Liver (tissue), 3 donors: ENCODE measurements at regions not wholly inside any gene's neighbourhood (a gene's known extent, or its start where the extent isn't known, plus 50 kb on each side); places are given as distances from the start of the nearest gene placed in this dataset.

Source experiments
- ATF3 ChIP-seq: IDR thresholded peaks from 2 replicates; pipeline ENCODE4 v1.6.1; 2016; ENCODE audit warnings: antibody characterized with exemption
- CTCF ChIP-seq: fragments of 150-350 bp; IDR thresholded peaks from 2 replicates; pipeline ENCODE4 v1.5.1; 2017; ENCODE audit warnings: improper control_type of control experiment, low read depth, low read length; ENCODE audit not compliant: missing input control
- GABPA ChIP-seq, 2 donors: IDR thresholded peaks in 1 of 2; conservative IDR thresholded peaks in 1 of 2; 2 replicates each; pipeline ENCODE4 v1.6.1; 2016; ENCODE audit warnings: antibody characterized with exemption in 2 of 2, mild to moderate bottlenecking in 1 of 2, moderate library complexity in 1 of 2
- JUND ChIP-seq, 2 donors: IDR thresholded peaks; 2 replicates each; pipeline ENCODE4 v1.6.1; 2016; ENCODE audit warnings: antibody characterized with exemption in 2 of 2
- RAD21 ChIP-seq, 2 donors: IDR thresholded peaks; 2 replicates each; pipeline ENCODE4 v1.6.1; 2016; ENCODE audit warnings: antibody characterized with exemption in 2 of 2, mild to moderate bottlenecking in 2 of 2
- REST ChIP-seq: IDR thresholded peaks from 2 replicates; pipeline ENCODE4 v1.6.1; 2016; ENCODE audit warnings: antibody characterized with exemption, mild to moderate bottlenecking
- TAF1 ChIP-seq: conservative IDR thresholded peaks from 2 replicates; pipeline ENCODE4 v1.6.1; 2016; ENCODE audit warnings: antibody characterized with exemption, mild to moderate bottlenecking
- ZBTB33 ChIP-seq: IDR thresholded peaks from 2 replicates; pipeline ENCODE4 v1.6.1; 2016; ENCODE audit warnings: antibody characterized with exemption
- donor health status: healthy.
- donor health status: healthy.

GRCh38 chr1:157360023-157360390, 192.3 kb downstream of the FCRL5 start:
- TF ChIP-seq CTCF (no peak), REST (no peak), ATF3 (no peak), ZBTB33 (no peak), RAD21 (IDR thresholded peaks at IDR 0.05) (no peak), GABPA (IDR thresholded peaks at IDR 0.05 in 1 of 2, conservative IDR thresholded peaks at IDR 0.05 in 1 of 2) (no peak), JUND (IDR thresholded peaks at IDR 0.05) (no peak), TAF1 (no peak)
